H1 (cell line): ENCODE measurements at regions not wholly inside any gene's neighbourhood (a gene's known extent, or its start where the extent isn't known, plus 50 kb on each side); places are given as distances from the start of the nearest gene placed in this dataset.

Experiments
- CTCF ChIA-PET: fragments of 300-600 bp; sonication (Branson Sonifier 250); formaldehyde crosslinking; loops from one replicate; lab custom pipeline; 2021; ENCODE audit not compliant: partially characterized antibody; lab: Charles Lee
- POLR2A ChIA-PET: fragments of 300-600 bp; sonication (Branson Sonifier 250); formaldehyde crosslinking; loops from one replicate; lab custom pipeline; 2021; ENCODE audit warnings: inconsistent platforms; ENCODE audit not compliant: partially characterized antibody; lab: Charles Lee
- DNase-seq, 2 experiments: peaks; one replicate each; pipeline versions ENCODE4 v3.0.0 to v3.0.0-alpha.2; 2010 to 2022; ENCODE audit warnings: low spot score in 2 of 2, low read depth in 1 of 2, mixed read lengths in 1 of 2
- FAIRE-seq: peaks from 2 replicates; lab custom pipeline; 2011; peaks lifted over from hg19 to GRCh38; lab: Jason Lieb, UNC
- H2AFZ ChIP-seq: 2 replicates; pipeline ENCODE4 v1.8.1; 2012; ENCODE audit warnings: low read length, inconsistent platforms
- H2AK5ac ChIP-seq: 2 replicates; pipeline ENCODE4 v1.6.1; 2013; ENCODE audit warnings: low read depth, low read length
- H2BK120ac ChIP-seq: replicated peaks from 2 replicates; pipeline ENCODE3; 2013; ENCODE audit warnings: low read depth, low read length, inconsistent platforms
- H2BK12ac ChIP-seq: 2 replicates; pipeline ENCODE4 v1.6.1; 2013; ENCODE audit warnings: low read depth, low read length
- H2BK15ac ChIP-seq: 2 replicates; pipeline ENCODE4 v1.6.1; 2013; ENCODE audit warnings: low read length
- H2BK20ac ChIP-seq: 2 replicates; pipeline ENCODE4 v1.6.1; 2013; ENCODE audit warnings: low read length
- H2BK5ac ChIP-seq: 2 replicates; pipeline ENCODE4 v1.6.1; 2013; ENCODE audit warnings: low read depth, low read length
- H3K14ac ChIP-seq: 2 replicates; pipeline ENCODE4 v1.6.1; 2013; ENCODE audit warnings: inconsistent platforms; ENCODE audit not compliant: insufficient read length
- H3K18ac ChIP-seq: 2 replicates; pipeline ENCODE4 v1.6.1; 2013; ENCODE audit warnings: low read length; ENCODE audit errors: extremely low read depth
- H3K23ac ChIP-seq: 2 replicates; pipeline ENCODE4 v1.6.1; 2013; ENCODE audit warnings: inconsistent platforms; ENCODE audit not compliant: insufficient read length
- H3K23me2 ChIP-seq: 2 replicates; pipeline ENCODE4 v1.6.1; 2013; ENCODE audit warnings: low read depth, low read length
- H3K27ac ChIP-seq: 2 replicates; pipeline ENCODE4 v1.6.1; 2011; ENCODE audit warnings: low read depth, low read length, inconsistent platforms
- H3K27me3 ChIP-seq, 4 experiments: replicated peaks in 1 of 4; 1 replicate in 1 of 4; 2 replicates in 3 of 4; pipeline versions ENCODE4 v1.6.1 to v1.8.1; 2011 to 2013; ENCODE audit warnings: low read length in 3 of 4, mild to moderate bottlenecking in 3 of 4, inconsistent platforms in 2 of 4, mixed read lengths in 2 of 4, moderate library complexity in 1 of 4; ENCODE audit not compliant: control insufficient read depth in 3 of 4, insufficient read depth in 3 of 4; ENCODE audit errors: extremely low read depth in 1 of 4
- H3K36me3 ChIP-seq, 4 experiments: 2 replicates each; pipeline versions ENCODE4 v1.6.1 to v1.8.1; 2011 to 2013; ENCODE audit warnings: mild to moderate bottlenecking in 4 of 4, low read length in 3 of 4, moderate library complexity in 2 of 4, control low read depth in 1 of 4, inconsistent platforms in 1 of 4; ENCODE audit not compliant: insufficient read depth in 4 of 4, control insufficient read depth in 2 of 4
- H3K4ac ChIP-seq: replicated peaks from 2 replicates; pipeline ENCODE3; 2013; ENCODE audit warnings: low read length, low read depth, mixed read lengths, inconsistent platforms; ENCODE audit not compliant: insufficient read length
- H3K4me1 ChIP-seq, 4 experiments: replicated peaks in 1 of 4; 1 replicate in 1 of 4; 2 replicates in 3 of 4; pipeline versions ENCODE4 v1.6.1 to v1.8.1; 2011 to 2013; ENCODE audit warnings: low read length in 3 of 4, inconsistent platforms in 2 of 4, mixed read lengths in 1 of 4; ENCODE audit not compliant: insufficient read depth in 4 of 4, control insufficient read depth in 3 of 4
- H3K4me2 ChIP-seq, 2 experiments: 2 replicates each; pipeline versions ENCODE4 v1.6.1 to v1.8.1; 2011 to 2013; ENCODE audit warnings: low read depth in 2 of 2, low read length in 2 of 2, control low read depth in 1 of 2, inconsistent platforms in 1 of 2, mild to moderate bottlenecking in 1 of 2; ENCODE audit not compliant: insufficient read depth in 1 of 2
- H3K4me3 ChIP-seq, 4 experiments: fragments of 200-600, 300-600 bp in 1 of 4; sonication (generic), shearing (Covaris generic), sonication (Bioruptor Twin) in 1 of 4; 2 replicates each; pipeline versions ENCODE4 v1.5.1 to v1.8.1; 2011 to 2016; ENCODE audit warnings: low read length in 4 of 4, low read depth in 3 of 4, control low read depth in 2 of 4, inconsistent platforms in 2 of 4, mild to moderate bottlenecking in 2 of 4, mixed read lengths in 1 of 4, moderate library complexity in 1 of 4; ENCODE audit not compliant: insufficient read depth in 2 of 4; ENCODE audit errors: extremely low read depth in 1 of 4
- H3K56ac ChIP-seq: replicated peaks from 2 replicates; pipeline ENCODE3; 2013; ENCODE audit warnings: low read depth, mild to moderate bottlenecking, mixed read lengths, low read length, inconsistent platforms; ENCODE audit not compliant: insufficient read length
- H3K79me1 ChIP-seq: 2 replicates; pipeline ENCODE4 v1.6.1; 2013; ENCODE audit warnings: low read depth, low read length, control low read depth
- H3K79me2 ChIP-seq, 2 experiments: 2 replicates each; pipeline versions ENCODE4 v1.6.1 to v1.8.1; 2012 to 2013; ENCODE audit warnings: low read length in 2 of 2, mild to moderate bottlenecking in 2 of 2, inconsistent platforms in 1 of 2; ENCODE audit not compliant: insufficient read depth in 2 of 2, control insufficient read depth in 1 of 2
- H3K9ac ChIP-seq, 4 experiments: replicated peaks in 1 of 4; 1 replicate in 1 of 4; 2 replicates in 3 of 4; pipeline versions ENCODE4 v1.6.1 to v1.8.1; 2011 to 2013; ENCODE audit warnings: low read depth in 3 of 4, low read length in 3 of 4, control low read depth in 2 of 4, mild to moderate bottlenecking in 2 of 4, moderate library complexity in 2 of 4, inconsistent platforms in 1 of 4; ENCODE audit errors: extremely low read depth in 1 of 4
- H3K9me3 ChIP-seq, 2 experiments: 2 replicates each; pipeline versions ENCODE4 v1.6.1 to v1.8.1; 2012 to 2013; ENCODE audit warnings: mild to moderate bottlenecking in 2 of 2, moderate library complexity in 2 of 2, control low read depth in 1 of 2, inconsistent platforms in 1 of 2, low read depth in 1 of 2, low read length in 1 of 2, mixed read lengths in 1 of 2; ENCODE audit not compliant: insufficient read depth in 2 of 2
- H4K20me1 ChIP-seq, 2 experiments: replicated peaks in 1 of 2; 2 replicates each; pipeline versions ENCODE3 to v1.8.1; 2011 to 2013; ENCODE audit warnings: inconsistent platforms in 2 of 2, low read length in 2 of 2, mild to moderate bottlenecking in 1 of 2; ENCODE audit not compliant: insufficient read depth in 2 of 2, control insufficient read depth in 1 of 2
- H4K5ac ChIP-seq: 2 replicates; pipeline ENCODE4 v1.6.1; 2013; ENCODE audit warnings: low read length, low read depth, mixed read lengths, inconsistent platforms; ENCODE audit not compliant: insufficient read length
- H4K8ac ChIP-seq: 2 replicates; pipeline ENCODE4 v1.8.0; 2013; ENCODE audit warnings: mild to moderate bottlenecking, moderate library complexity, low read length, inconsistent platforms; ENCODE audit not compliant: insufficient read depth; ENCODE audit errors: extremely low read depth
- H4K91ac ChIP-seq: replicated peaks from 2 replicates; pipeline ENCODE3; 2013; ENCODE audit warnings: low read length, mixed read lengths, inconsistent platforms; ENCODE audit not compliant: insufficient read length
- CHD2 ChIP-seq: IDR thresholded peaks from 2 replicates; pipeline ENCODE4 v1.6.1; 2012; ENCODE audit warnings: low read length, improper control_type of control experiment
- CTBP2 ChIP-seq: IDR thresholded peaks from 2 replicates; pipeline ENCODE4 v1.7.0; 2011; ENCODE audit warnings: borderline replicate concordance, mild to moderate bottlenecking, moderate library complexity, mixed read lengths, low read length; ENCODE audit not compliant: insufficient read depth, insufficient read length
- EGR1 ChIP-seq: IDR thresholded peaks from 2 replicates; pipeline ENCODE4 v1.6.1; 2011; ENCODE audit warnings: low read depth, low read length, borderline replicate concordance
- EZH2 ChIP-seq: fragments of 200-600 bp; sonication (generic); IDR thresholded peaks from 2 replicates; pipeline ENCODE4 v1.7.1; 2012; ENCODE audit warnings: low read depth, mild to moderate bottlenecking, moderate library complexity, low read length, inconsistent platforms; ENCODE audit not compliant: severe bottlenecking
- POLR2AphosphoS5 ChIP-seq: IDR thresholded peaks from 2 replicates; pipeline ENCODE4 v1.6.1; 2011; ENCODE audit warnings: low read depth, low read length
- SP1 ChIP-seq: IDR thresholded peaks from 2 replicates; pipeline ENCODE4 v1.6.1; 2011; ENCODE audit warnings: low read depth, low read length
- WGBS, 2 experiments: shearing (Covaris generic) in 1 of 2; methylation state at CpG; one replicate each; pipeline versions ENCODE4 v1.1.6 to v1.1.7; 2013 to 2015; ENCODE audit warnings: low lambda C conversion rate in 2 of 2, mixed read lengths in 2 of 2, inconsistent platforms in 1 of 2, low coverage in 1 of 2, missing lambda C conversion rate in 1 of 2; ENCODE audit not compliant: insufficient replicate concordance in 2 of 2, insufficient coverage in 1 of 2, insufficient read length in 1 of 2; ENCODE audit errors: extremely low coverage in 1 of 2, missing lambda C conversion rate in 1 of 2; 5-methylcytosine and 5-hydroxymethylcytosine counted together
- TF ChIP-seq, protein P1 (sequence below), 3 experiments: IDR thresholded peaks; 1 replicate in 2 of 3; 2 replicates in 1 of 3; pipeline versions ENCODE4 v1.5.1 to v1.6.1; 2011; ENCODE audit warnings: low read length in 3 of 3, mild to moderate bottlenecking in 3 of 3, inconsistent platforms in 2 of 3, low read depth in 1 of 3, moderate library complexity in 1 of 3; ENCODE audit not compliant: insufficient read depth in 1 of 3; ENCODE audit errors: control extremely low read depth in 1 of 3
- TF ChIP-seq, protein P2 (sequence below): IDR thresholded peaks from 2 replicates; pipeline ENCODE4 v1.6.1; 2012; ENCODE audit warnings: inconsistent platforms

DNA sequence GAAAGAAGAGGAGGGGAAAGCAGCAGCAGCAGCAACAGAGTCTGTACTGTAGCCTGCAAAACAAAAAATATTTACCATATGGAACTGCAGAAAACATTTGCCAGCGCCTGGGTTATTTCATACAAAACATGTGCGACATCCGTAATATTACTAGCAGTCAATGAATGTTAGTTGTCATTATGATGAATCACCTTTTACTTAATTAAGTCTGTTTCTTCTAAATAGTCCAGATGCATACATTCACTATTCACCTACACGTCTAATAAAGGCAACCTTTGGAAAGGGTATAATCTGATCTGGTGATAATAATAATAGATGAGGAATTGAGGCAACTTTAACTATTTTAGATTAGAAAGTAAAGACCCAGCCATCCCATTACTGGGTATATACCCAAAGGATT is 426.3 kb upstream of the ST6GAL2 start:
- H4K8ac ChIP-seq: no peak overlapping the region
- H4K91ac ChIP-seq: no peak overlapping the region
- no peak for DNase-seq
- H4K5ac ChIP-seq: no peak overlapping the region
- no peaks in the 10 kb centered on the region for H3K79me2 ChIP-seq
- CTCF ChIA-PET: no interaction called here
- H3K56ac ChIP-seq: no peak overlapping the region
- H3K23me2 ChIP-seq: no peaks in the 10 kb centered on the region
- H2BK120ac ChIP-seq: no peak overlapping the region
- H3K27ac ChIP-seq: no peak overlapping the region
- no peaks in the 10 kb centered on the region for H4K20me1 ChIP-seq
- no peak overlapping the region for H2BK15ac ChIP-seq
- H3K18ac ChIP-seq: no peak overlapping the region
- H2BK5ac ChIP-seq: no peak overlapping the region
- H2AK5ac ChIP-seq: no peak overlapping the region
- TF ChIP-seq CTBP2 (no peak), POLR2AphosphoS5 (no peak), CHD2 (no peak), SP1 (no peak), EGR1 (no peak), EZH2 (no peak)
- TF ChIP-seq, protein P1, sequence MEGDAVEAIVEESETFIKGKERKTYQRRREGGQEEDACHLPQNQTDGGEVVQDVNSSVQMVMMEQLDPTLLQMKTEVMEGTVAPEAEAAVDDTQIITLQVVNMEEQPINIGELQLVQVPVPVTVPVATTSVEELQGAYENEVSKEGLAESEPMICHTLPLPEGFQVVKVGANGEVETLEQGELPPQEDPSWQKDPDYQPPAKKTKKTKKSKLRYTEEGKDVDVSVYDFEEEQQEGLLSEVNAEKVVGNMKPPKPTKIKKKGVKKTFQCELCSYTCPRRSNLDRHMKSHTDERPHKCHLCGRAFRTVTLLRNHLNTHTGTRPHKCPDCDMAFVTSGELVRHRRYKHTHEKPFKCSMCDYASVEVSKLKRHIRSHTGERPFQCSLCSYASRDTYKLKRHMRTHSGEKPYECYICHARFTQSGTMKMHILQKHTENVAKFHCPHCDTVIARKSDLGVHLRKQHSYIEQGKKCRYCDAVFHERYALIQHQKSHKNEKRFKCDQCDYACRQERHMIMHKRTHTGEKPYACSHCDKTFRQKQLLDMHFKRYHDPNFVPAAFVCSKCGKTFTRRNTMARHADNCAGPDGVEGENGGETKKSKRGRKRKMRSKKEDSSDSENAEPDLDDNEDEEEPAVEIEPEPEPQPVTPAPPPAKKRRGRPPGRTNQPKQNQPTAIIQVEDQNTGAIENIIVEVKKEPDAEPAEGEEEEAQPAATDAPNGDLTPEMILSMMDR (IDR thresholded peaks at IDR 0.05; ENCODE audit: control extremely low read depth in 1 of 3, insufficient read depth in 1 of 3, low read depth in 1 of 3, low read length in 3 of 3): no peak
- TF ChIP-seq, protein P2, sequence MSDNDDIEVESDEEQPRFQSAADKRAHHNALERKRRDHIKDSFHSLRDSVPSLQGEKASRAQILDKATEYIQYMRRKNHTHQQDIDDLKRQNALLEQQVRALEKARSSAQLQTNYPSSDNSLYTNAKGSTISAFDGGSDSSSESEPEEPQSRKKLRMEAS: no peak
- no peaks in the 10 kb centered on the region for H3K79me1 ChIP-seq
- no peaks in the 10 kb centered on the region for H3K4me1 ChIP-seq
- no peaks in the 10 kb centered on the region for H3K36me3 ChIP-seq
- H3K14ac ChIP-seq: no peak overlapping the region
- no peak overlapping the region for H2BK12ac ChIP-seq
- 96% methylated on average over 4 of the region's 4 CpGs; no CpG with 5 or more reads in 1 of the 2 experiments for WGBS, 2 experiments
- H3K27me3 ChIP-seq: no peaks in the 10 kb centered on the region
- no peak overlapping the region for H3K4me3 ChIP-seq
- no peaks in the 10 kb centered on the region for H3K9me3 ChIP-seq
- no peak overlapping the region for H3K23ac ChIP-seq
- no peak overlapping the region for H3K4ac ChIP-seq
- POLR2A ChIA-PET: no interaction called here
- H2BK20ac ChIP-seq: no peak overlapping the region
- no peak for FAIRE-seq
- H3K9ac ChIP-seq: no peak overlapping the region
- H2AFZ ChIP-seq: no peak overlapping the region
- H3K4me2 ChIP-seq: no peak overlapping the region
